Ishikawa (cell line): ENCODE measurements at regions not wholly inside any gene's neighbourhood (a gene's known extent, or its start where the extent isn't known, plus 50 kb on each side); places are given as distances from the start of the nearest gene placed in this dataset.

ENCODE experiments used
- CEBPB ChIP-seq: IDR thresholded peaks from 2 replicates; pipeline ENCODE4 v1.6.1; 2012
- FOXM1 ChIP-seq: IDR thresholded peaks from 2 replicates; pipeline ENCODE4 v1.6.1; 2012; ENCODE audit warnings: low read depth, borderline replicate concordance
- MAX ChIP-seq: IDR thresholded peaks from 2 replicates; pipeline ENCODE4 v1.6.1; 2012
- NFIC ChIP-seq: IDR thresholded peaks from 2 replicates; pipeline ENCODE4 v1.6.1; 2012
- RAD21 ChIP-seq: IDR thresholded peaks from 2 replicates; pipeline ENCODE4 v1.6.1; 2012; ENCODE audit warnings: low read depth
- TAF1 ChIP-seq: IDR thresholded peaks from 2 replicates; pipeline ENCODE4 v1.6.1; 2012; ENCODE audit warnings: low read depth, mild to moderate bottlenecking
- YY1 ChIP-seq: IDR thresholded peaks from 2 replicates; pipeline ENCODE4 v1.6.1; 2012; ENCODE audit warnings: low read depth

GRCh38 chr7:17405786-17406185, 107.3 kb downstream of the AHR start:
- TF ChIP-seq MAX (no peak), NFIC (no peak), CEBPB (no peak), FOXM1 (no peak), RAD21 (no peak), TAF1 (no peak), YY1 (no peak)
